HL-60 (cell line): ENCODE measurements at regions not wholly inside any gene's neighbourhood (a gene's known extent, or its start where the extent isn't known, plus 50 kb on each side); places are given as distances from the start of the nearest gene placed in this dataset.

Source experiments
- DNase-seq, 2 experiments: peaks; one replicate each; pipeline ENCODE4 v3.0.0-alpha.2; 2010 to 2020; ENCODE audit warnings: low read depth in 1 of 2, low spot score in 1 of 2
- H3K27ac ChIP-seq: fragments of 250-450 bp; sonication (Bioruptor Pico); replicated peaks from 2 replicates; pipeline ENCODE4 v1.5.1; 2020; ENCODE audit warnings: mild to moderate bottlenecking, moderate library complexity
- H3K27me3 ChIP-seq: fragments of 250-450 bp; sonication (Bioruptor Pico); 2 replicates; pipeline ENCODE4 v1.5.1; 2021; ENCODE audit warnings: mild to moderate bottlenecking, moderate library complexity; ENCODE audit not compliant: insufficient read depth, poor library complexity, severe bottlenecking
- H3K4me3 ChIP-seq: replicated peaks from 2 replicates; pipeline ENCODE4 v1.5.1; 2011; ENCODE audit warnings: mild to moderate bottlenecking, control low read depth, low read length; ENCODE audit not compliant: insufficient read depth
- GABPA ChIP-seq: IDR thresholded peaks from 2 replicates; pipeline ENCODE4 v1.6.1; 2012; ENCODE audit warnings: low read depth
- POLR2AphosphoS5 ChIP-seq: IDR thresholded peaks from 2 replicates; pipeline ENCODE4 v1.6.1; 2012; ENCODE audit warnings: low read depth
- SPI1 ChIP-seq: IDR thresholded peaks from 2 replicates; pipeline ENCODE4 v1.6.1; 2012; ENCODE audit warnings: low read depth, mild to moderate bottlenecking, borderline replicate concordance
- TF ChIP-seq, protein P1 (sequence below): IDR thresholded peaks from 2 replicates; pipeline ENCODE4 v1.6.1; 2012; ENCODE audit warnings: low read depth; ENCODE audit not compliant: insufficient replicate concordance
- TF ChIP-seq, protein P2 (sequence below): IDR thresholded peaks from one replicate; pipeline ENCODE4 v1.5.1; 2011; ENCODE audit warnings: low read length, control low read depth, inconsistent platforms; ENCODE audit not compliant: insufficient read depth

DNA sequence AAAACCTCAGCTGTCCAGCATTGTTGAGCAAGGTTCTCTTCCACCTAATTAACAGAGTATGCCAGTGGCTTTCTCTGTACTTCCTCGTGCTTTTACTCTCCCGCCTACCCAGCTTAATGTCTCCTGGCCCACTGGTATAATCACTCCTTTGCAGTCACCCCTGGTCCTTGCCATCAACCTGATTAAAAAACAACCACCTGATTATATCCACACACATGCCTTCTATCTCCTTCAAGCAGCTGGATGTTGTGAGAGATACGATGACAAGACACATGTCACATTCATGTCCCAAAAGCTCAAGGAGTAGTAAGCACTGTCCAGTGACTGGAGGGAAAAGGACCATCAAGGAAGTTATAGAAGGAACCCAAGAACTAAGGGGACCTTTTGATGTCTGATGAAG is 241.3 kb upstream of the GRIP1 start:
- H3K27me3 ChIP-seq = no peaks in the 10 kb centered on the region
- DNase-seq = no peak
- no peak overlapping the region for H3K4me3 ChIP-seq
- TF ChIP-seq POLR2AphosphoS5 (no peak), GABPA (no peak), SPI1 (no peak)
- TF ChIP-seq, protein P1, sequence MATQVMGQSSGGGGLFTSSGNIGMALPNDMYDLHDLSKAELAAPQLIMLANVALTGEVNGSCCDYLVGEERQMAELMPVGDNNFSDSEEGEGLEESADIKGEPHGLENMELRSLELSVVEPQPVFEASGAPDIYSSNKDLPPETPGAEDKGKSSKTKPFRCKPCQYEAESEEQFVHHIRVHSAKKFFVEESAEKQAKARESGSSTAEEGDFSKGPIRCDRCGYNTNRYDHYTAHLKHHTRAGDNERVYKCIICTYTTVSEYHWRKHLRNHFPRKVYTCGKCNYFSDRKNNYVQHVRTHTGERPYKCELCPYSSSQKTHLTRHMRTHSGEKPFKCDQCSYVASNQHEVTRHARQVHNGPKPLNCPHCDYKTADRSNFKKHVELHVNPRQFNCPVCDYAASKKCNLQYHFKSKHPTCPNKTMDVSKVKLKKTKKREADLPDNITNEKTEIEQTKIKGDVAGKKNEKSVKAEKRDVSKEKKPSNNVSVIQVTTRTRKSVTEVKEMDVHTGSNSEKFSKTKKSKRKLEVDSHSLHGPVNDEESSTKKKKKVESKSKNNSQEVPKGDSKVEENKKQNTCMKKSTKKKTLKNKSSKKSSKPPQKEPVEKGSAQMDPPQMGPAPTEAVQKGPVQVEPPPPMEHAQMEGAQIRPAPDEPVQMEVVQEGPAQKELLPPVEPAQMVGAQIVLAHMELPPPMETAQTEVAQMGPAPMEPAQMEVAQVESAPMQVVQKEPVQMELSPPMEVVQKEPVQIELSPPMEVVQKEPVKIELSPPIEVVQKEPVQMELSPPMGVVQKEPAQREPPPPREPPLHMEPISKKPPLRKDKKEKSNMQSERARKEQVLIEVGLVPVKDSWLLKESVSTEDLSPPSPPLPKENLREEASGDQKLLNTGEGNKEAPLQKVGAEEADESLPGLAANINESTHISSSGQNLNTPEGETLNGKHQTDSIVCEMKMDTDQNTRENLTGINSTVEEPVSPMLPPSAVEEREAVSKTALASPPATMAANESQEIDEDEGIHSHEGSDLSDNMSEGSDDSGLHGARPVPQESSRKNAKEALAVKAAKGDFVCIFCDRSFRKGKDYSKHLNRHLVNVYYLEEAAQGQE = no peak
- TF ChIP-seq, protein P2, sequence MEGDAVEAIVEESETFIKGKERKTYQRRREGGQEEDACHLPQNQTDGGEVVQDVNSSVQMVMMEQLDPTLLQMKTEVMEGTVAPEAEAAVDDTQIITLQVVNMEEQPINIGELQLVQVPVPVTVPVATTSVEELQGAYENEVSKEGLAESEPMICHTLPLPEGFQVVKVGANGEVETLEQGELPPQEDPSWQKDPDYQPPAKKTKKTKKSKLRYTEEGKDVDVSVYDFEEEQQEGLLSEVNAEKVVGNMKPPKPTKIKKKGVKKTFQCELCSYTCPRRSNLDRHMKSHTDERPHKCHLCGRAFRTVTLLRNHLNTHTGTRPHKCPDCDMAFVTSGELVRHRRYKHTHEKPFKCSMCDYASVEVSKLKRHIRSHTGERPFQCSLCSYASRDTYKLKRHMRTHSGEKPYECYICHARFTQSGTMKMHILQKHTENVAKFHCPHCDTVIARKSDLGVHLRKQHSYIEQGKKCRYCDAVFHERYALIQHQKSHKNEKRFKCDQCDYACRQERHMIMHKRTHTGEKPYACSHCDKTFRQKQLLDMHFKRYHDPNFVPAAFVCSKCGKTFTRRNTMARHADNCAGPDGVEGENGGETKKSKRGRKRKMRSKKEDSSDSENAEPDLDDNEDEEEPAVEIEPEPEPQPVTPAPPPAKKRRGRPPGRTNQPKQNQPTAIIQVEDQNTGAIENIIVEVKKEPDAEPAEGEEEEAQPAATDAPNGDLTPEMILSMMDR = no peak
- H3K27ac ChIP-seq = no peak overlapping the region

GRCh38 chr12:66921151-66921550 is 242.3 kb upstream of the GRIP1 start:
- no peak for DNase-seq
- TF ChIP-seq, protein P2 = no peak
- TF ChIP-seq GABPA = no peak
- TF ChIP-seq POLR2AphosphoS5 = no peak
- TF ChIP-seq, protein P1 = no peak
- TF ChIP-seq SPI1 = no peak
- H3K27me3 ChIP-seq = no peaks in the 10 kb centered on the region
- H3K27ac ChIP-seq = no peak overlapping the region
- H3K4me3 ChIP-seq = no peak overlapping the region

DNA sequence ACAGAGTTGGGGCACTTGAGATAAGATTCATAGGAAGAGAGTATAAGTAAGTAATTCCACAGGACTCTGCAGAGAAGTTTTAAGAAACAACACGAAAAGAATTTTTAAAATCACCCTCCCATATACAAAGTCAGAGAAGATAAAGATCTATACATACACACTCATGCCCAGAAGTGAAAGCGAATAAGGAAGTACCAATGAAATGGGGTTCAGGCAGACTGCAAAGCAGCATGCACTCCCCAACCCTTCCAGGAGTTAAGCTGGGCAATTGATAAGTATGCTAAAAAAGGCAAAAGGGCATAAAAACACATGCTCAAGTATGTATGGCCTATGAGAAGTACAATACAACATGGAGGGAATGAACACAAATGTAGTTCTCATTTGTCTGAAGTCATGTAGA is 246.2 kb upstream of the GRIP1 start:
- no peaks in the 10 kb centered on the region for H3K27me3 ChIP-seq
- no peak for DNase-seq
- H3K4me3 ChIP-seq = no peak overlapping the region
- TF ChIP-seq GABPA = no peak
- TF ChIP-seq, protein P1 = no peak
- TF ChIP-seq SPI1 = no peak
- no peak for TF ChIP-seq POLR2AphosphoS5
- TF ChIP-seq, protein P2 = no peak
- H3K27ac ChIP-seq = no peak overlapping the region
